NCI-H2196 treated with DMSO at 0.1 percent for 48 hours (cell line): ENCODE measurements at regions not wholly inside any gene's neighbourhood (a gene's known extent, or its start where the extent isn't known, plus 50 kb on each side); places are given as distances from the start of the nearest gene placed in this dataset.

Experiments
- DNase-seq: peaks from one replicate; lab custom pipeline; 2025; ENCODE audit not compliant: unreplicated experiment; lab: John Stamatoyannopoulos, UW

- DNase-seq = no peak
Observed at GRCh38 chr18:2331491-2331890, 239.8 kb downstream of the METTL4 start.

DNA sequence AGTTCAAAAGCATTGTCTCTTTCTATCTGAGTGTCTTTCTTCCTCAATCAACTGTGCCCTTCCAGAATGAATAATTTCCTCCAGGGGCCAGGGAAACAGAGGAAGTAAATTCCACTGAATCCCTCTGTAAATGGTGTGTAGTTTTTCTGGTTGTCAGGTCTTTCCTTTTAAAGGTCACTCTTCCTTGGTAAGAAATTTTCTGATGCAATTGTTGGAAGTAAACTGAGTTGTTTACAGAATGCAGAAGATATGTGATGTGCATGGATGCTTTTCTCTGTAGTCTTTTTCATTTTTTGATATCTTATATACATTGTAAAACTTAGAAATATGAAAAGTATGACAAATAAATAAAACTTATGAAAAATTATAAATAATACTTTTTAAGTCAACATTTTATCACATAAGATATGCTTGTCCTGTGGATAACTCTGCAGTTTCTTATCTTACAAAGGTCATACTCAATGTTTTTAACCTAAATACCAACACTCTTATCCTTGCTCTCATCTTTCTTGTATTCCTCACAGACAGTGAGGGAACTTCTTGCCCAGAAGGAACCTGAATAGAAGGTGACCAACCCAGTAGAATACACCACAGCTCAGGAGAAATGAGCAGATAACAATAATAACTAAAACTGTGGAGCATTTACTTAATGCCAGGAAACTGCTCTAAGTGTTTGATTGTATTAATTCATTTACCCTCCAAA is 234.5 kb downstream of the METTL4 start:
- no peak for DNase-seq

DNA sequence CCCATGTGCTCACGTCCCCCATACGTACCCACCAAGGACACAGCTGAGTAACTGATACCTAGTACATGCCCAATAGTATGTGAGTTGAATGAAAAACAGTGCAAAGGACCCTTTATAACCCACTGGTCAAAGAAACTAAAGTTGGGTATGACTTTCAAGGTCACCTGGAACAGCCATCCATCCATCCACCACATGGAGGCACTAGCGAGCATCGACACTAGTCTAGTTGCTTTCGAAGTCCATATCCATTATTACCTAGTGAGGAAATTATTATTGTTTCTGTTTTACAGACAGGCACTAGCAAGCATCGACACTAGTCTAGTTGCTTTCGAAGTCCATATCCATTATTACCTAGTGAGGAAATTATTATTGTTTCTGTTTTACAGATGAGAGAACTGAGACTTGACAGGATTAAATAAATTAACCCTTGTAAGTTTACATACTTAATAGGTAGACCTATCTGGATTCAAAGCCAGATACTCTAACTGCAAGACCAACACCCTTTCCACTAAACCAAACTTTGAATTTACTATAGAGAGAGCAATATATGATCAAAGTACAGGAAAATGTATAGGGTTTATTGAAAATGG is 233.7 kb downstream of the METTL4 start:
- DNase-seq = no peak

DNA sequence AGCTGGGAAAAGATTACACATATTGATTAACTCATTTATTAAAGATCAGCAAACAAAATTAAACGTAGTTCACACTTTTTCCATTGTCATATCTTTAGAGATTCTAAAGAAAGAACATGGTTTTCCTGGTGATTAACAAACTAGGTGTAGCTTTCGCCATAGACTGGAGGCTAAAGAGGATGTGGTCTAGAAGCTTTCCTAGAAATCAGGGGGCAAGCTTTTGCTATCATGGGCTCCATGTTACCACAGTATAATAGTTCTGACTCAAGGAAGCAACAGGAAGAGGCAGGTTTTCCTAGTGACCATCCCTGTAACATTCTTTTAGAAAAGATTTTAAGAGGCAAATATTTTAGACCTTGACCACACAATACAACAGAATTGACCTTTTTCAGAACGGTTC is 232.7 kb downstream of the METTL4 start:
- DNase-seq = no peak

GRCh38 chr18:2340335-2340734 is 231.0 kb downstream of the METTL4 start:
- DNase-seq = no peak

DNA sequence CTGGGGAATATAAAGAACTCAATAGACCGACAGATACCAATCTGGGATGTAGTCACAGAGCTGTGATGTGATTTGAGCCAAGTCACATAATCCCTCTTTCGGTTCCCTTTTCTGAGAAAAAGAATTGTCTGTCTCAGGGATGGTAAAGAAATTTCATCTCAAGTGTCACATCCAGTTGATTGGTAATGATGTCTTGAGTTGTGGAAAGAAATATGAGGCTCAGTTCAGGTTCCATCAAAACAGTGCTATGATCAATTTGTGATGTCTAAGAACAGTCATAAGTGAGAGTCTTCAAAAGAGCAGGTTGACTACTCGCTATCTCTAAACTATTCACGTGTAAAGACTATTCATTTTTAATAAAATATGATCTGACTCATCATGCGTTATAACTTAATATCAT is 223.3 kb downstream of the METTL4 start:
- DNase-seq = no peak

DNA sequence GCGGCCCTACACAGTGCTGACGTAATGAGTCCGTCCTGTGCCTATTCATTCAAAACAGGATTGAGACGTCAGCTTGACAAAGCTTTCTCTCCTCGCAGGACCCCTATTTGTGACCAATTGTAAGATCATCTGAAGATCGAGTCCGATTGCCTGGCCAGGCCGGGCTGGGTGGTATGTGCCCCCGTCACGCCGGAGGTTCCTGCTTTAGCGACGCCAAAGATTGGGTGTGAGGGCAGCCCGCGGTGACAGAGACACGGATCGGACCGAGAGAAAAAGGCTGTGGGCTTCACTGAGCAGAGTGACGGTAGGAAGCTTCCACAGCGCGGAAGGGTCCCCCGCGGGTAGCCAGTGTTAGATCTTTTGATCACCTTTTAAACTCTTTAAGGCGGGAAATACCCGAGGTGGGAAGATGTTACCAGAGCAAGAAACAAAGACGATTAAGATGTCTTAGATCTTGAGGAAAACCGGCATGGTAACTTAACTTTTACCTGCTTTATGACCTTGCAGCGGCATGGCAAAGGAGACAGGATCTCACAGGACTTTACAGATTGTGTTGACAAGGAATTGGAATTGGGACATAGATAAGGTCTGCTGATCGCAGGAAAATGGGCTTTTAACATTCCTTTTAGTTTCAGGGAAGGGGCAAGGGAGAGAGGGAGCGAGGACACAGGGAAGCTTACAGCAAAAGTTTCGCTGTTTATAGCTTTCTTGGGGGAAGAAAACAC is 220.0 kb downstream of the METTL4 start:
- no peak for DNase-seq

DNA sequence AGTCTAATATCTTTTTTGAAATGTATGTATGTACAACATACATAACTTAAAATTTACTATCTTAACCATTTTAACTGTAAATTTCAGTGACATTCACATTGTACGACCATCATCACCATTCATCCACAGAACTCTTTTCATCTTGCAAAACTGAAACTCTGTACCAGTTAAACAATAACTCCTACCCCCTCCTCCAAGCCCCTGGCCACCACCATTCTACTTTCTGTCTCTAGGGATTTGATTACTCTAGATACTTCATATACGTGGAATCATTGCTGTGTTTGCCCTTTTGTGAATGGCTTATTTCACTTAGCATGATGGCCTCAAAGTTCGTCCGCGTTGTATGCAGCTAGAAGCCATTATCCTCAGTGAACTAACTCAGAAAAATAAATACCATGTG is 217.0 kb downstream of the METTL4 start:
- DNase-seq = no peak

- no peak for DNase-seq
Observed at GRCh38 chr18:2356906-2357305, 214.4 kb downstream of the METTL4 start.

DNA sequence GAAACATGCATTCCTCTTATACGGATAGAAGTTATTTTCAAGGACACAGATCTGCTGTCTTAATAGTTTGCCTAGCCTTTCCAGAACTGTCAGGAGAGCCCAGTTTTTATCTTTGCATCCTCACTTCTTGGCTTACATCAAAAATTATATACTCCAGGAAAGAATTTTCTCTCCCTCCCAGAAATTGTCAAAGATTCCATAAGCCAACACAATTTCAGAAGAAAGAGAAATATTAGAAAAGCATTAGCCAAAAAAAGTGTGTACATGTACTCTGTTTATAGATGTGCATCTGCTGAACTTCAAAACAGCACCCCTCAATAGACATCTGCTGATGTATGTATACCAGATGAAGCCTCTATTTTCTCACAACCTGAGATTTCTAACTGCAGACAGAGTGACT is 210.4 kb downstream of the METTL4 start:
- no peak for DNase-seq

DNA sequence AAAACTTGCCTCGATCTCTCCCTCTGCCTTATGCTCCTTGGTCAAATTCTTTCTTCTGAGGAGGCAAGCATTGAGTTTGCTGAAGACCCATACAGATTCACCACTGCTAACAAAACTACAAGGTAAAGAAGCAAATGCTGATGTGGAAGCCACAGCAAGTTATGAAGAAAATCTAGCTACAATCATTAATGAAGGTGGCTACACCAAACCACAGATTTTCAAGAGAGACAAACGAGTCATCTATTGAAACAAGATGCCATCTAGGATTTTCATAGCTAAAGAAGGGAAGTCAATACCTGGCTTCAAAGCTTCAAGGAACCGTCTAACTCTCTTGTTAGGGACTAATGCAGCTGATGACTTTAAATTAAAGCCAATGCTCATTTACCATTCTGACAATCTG is 203.2 kb downstream of the METTL4 start:
- no peak for DNase-seq

DNA sequence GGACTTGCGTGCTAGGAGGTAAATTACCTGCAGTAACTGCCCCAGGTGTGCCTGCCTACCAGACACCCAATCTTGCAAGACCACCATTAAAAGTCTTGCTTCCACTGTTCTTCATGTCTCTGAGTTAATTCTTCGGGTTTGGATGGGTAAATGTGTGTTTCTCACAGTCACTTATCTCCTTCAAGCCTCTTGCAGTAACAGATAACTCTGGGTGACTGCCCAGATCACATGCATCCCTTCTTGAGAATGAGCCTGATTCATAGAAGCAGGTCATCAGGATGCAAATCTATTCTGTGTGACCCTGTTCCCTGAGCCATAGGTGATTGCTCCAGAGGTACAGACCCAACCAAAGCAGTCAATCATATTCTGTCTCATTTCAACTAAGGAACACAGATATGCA is 194.6 kb downstream of the METTL4 start:
- no peak for DNase-seq

DNA sequence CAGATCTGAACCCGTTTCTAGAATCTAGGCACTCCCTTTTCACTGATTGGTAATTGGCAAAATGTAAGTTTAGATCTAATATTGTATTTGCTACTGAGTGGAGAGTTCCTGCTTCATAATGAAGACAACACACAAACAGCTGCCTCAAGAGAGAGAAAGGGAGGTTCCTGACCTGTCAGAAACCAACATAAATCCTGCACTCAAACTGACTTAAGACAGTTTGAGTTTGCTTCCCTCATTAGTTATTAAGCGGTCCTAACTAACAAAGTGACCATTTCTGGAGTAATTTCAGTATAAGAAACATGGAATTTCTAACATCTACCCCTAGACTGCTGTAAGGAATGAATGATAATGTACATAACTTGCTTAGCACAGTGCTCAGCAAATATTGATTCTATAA is 191.2 kb downstream of the METTL4 start:
- DNase-seq = no peak

- no peak for DNase-seq
Observed at GRCh38 chr18:2381539-2381938, 189.8 kb downstream of the METTL4 start.

- no peak for DNase-seq
Observed at GRCh38 chr18:2387588-2387987, 183.7 kb downstream of the METTL4 start.

GRCh38 chr18:2390158-2390557 is 181.1 kb downstream of the METTL4 start:
- no peak for DNase-seq

GRCh38 chr18:2391470-2391869 is 179.8 kb downstream of the METTL4 start:
- DNase-seq = no peak

DNA sequence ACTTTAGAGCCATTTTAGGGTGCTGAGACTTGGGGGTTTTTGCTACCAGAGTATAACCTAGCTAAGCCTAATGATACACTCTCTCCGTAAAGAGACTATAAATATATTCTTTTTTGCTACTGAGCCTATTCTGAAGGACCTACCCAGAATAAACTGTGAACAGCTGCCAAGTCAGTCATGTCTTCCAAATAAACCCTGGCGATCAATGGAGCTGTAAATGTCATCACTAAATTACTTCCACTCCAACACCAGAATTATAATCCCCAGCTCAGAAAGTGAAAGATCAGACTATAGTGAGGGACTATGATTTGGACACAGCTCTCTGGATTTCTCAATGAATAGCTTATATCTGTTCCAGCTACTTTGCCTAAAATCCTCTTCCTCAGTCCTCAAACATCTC is 178.9 kb downstream of the METTL4 start:
- no peak for DNase-seq

DNA sequence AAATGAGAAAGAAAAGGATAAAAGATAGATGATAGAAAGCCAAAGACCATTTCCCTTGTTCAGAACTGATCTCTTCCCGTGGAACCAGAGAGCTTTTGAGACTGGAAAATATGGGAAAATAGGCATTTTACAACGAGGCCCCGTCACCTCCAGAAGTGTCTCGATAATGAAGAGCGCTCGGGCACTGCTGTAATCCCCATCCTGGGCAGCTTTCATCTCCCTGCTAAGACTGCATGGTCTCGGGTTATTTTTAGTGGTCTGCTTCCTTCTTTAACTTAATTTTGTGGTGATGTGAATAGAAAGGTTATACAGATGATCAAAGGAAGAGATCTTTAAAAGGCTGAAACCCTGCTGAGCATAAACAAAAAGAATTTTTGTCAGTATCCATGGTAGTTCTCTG is 176.6 kb downstream of the METTL4 start:
- DNase-seq = no peak

DNA sequence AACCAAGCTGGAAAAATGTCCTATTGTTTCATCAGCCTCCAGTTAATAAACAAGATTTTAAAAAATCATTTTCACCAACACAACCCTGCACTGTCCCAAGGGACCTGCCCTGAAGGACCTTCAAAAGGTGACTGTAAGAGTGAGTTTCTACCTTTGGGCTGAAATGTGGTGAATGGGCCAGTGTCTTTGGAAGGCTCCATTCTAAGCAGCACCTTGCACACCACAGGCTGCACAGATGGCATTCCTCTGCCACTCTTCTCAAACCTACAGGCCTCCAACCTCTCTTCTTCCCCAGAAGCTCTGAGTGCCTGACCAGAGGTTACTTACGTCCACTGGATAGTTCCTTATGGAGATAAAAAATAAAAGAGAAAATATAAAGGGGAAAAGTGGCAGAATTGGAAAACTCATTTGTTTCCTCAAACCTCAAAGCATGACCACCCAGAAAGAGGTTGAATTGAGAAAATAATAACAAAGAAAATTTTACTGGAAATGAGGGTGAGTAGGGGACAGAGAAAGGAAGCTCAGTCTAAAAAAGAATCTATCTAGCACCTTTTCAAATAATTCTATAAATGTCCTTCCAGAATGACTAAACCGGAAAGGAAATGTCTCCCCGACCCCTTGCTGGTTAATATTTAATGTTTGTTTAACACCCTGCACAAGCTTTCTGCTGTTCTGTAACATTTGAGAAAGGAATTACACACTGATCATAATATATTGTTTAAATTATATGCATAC is 175.7 kb downstream of the METTL4 start:
- DNase-seq = no peak

DNA sequence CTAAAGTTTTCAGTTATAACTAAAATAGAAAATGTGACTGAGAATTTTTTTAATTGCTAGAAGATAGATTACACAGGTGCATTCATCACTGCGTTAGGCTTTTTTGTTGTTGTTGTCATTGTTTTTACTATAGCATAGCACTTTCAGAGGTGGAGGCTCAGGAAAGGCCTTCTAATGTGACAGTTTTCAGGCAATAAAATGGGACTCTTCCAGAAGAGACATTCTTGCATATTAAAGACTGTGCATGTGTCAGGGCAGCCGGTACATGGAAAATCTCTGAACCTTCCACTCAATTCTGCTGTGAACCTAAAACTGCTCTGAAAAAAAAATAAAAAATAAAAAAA is 175.2 kb downstream of the METTL4 start:
- no peak for DNase-seq

GRCh38 chr18:2400701-2401196 is 170.6 kb downstream of the METTL4 start:
- no peak for DNase-seq
